ENCODE measurements at regions not wholly inside any gene's neighbourhood (a gene's known extent, or its start where the extent isn't known, plus 50 kb on each side); places are given as distances from the start of the nearest gene placed in this dataset.

GRCh38 chr4:187251896-187252295, 528.2 kb upstream of the FAT1 start:
- TF ChIP-seq ZNF433 (tag by site-specific recombination; IDR thresholded peaks at IDR 0.05; ENCODE audit: low read depth) (no peak), CTCF (tag by site-specific recombination; IDR thresholded peaks at IDR 0.05) (no peak), ZSCAN18 (tag by site-specific recombination; IDR thresholded peaks at IDR 0.05) (no peak), ZNF530 (tag by site-specific recombination; IDR thresholded peaks at IDR 0.05; ENCODE audit: low read depth) (no peak), ZNF302 (tag by site-specific recombination; IDR thresholded peaks at IDR 0.05; ENCODE audit: low read depth) (no peak), REST (tag by site-specific recombination; IDR thresholded peaks at IDR 0.05) (no peak), ZNF24 (tag by site-specific recombination; IDR thresholded peaks at IDR 0.05) (no peak), ZNF707 (tag by site-specific recombination; IDR thresholded peaks at IDR 0.05) (no peak)

Data from HEK293 (cell line).